OCI-LY3 (cell line): ENCODE measurements at regions not wholly inside any gene's neighbourhood (a gene's known extent, or its start where the extent isn't known, plus 50 kb on each side); places are given as distances from the start of the nearest gene placed in this dataset.
"Not testable (repeated sequence)": the region's sequence is repeated elsewhere in the genome, so short reads cannot be mapped to it uniquely, and the experiment has no call there.

Experiments used
- EZH2phosphoT487 ChIP-seq: fragments of 200-600 bp; shearing (Covaris generic); IDR thresholded peaks from 2 replicates; pipeline ENCODE4 v1.6.1; 2018; ENCODE audit warnings: antibody characterized with exemption, mixed run types, low read depth
- TF ChIP-seq, protein P1 (sequence below): fragments of 200-600, 300-600 bp; sonication (generic); IDR thresholded peaks from 2 replicates; pipeline ENCODE4 v1.5.1; 2014; ENCODE audit warnings: antibody characterized with exemption, low read length, low read depth

- TF ChIP-seq, protein P1, sequence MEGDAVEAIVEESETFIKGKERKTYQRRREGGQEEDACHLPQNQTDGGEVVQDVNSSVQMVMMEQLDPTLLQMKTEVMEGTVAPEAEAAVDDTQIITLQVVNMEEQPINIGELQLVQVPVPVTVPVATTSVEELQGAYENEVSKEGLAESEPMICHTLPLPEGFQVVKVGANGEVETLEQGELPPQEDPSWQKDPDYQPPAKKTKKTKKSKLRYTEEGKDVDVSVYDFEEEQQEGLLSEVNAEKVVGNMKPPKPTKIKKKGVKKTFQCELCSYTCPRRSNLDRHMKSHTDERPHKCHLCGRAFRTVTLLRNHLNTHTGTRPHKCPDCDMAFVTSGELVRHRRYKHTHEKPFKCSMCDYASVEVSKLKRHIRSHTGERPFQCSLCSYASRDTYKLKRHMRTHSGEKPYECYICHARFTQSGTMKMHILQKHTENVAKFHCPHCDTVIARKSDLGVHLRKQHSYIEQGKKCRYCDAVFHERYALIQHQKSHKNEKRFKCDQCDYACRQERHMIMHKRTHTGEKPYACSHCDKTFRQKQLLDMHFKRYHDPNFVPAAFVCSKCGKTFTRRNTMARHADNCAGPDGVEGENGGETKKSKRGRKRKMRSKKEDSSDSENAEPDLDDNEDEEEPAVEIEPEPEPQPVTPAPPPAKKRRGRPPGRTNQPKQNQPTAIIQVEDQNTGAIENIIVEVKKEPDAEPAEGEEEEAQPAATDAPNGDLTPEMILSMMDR, result not testable (repeated sequence)
- TF ChIP-seq EZH2phosphoT487, result not testable (repeated sequence)
These were observed 235.0 kb downstream of the TMEM121 start for GRCh38 chr14:105761345-105761740.
